A549 (cell line): ENCODE measurements at regions not wholly inside any gene's neighbourhood (a gene's known extent, or its start where the extent isn't known, plus 50 kb on each side); places are given as distances from the start of the nearest gene placed in this dataset.

Source experiments
- ATAC-seq, 2 experiments: fragments of 200-7000 bp in 1 of 2; fragments of >200 bp in 1 of 2; cut with Nextera tagmentation in 1 of 2; cut with Tn5 transposase in 1 of 2; 3 replicates each; pipeline versions ENCODE4 v1.8.0 to v1.9.1; 2018 to 2020; ENCODE audit warnings: mild to moderate bottlenecking in 1 of 2, moderate library complexity in 1 of 2
- CTCF ChIA-PET: fragments of 300-600 bp; sonication (Branson Sonifier 250); formaldehyde crosslinking; extraction: SDS; loops from one replicate; lab custom pipeline; 2021; ENCODE audit warnings: antibody characterized with exemption, inconsistent platforms; lab: Yijun Ruan, JAX
- POLR2A ChIA-PET: fragments of 350-600 bp; formaldehyde crosslinking; extraction: SDS; loops from one replicate; lab custom pipeline; 2021; ENCODE audit warnings: antibody characterized with exemption, inconsistent platforms; lab: Yijun Ruan, JAX
- DNase-seq, 2 experiments: peaks; one replicate each; pipeline versions ENCODE4 v3.0.0 to v3.0.0-alpha.2; 2011 to 2016; ENCODE audit warnings: low read depth in 1 of 2, low spot score in 1 of 2
- FAIRE-seq: peaks from 2 replicates; lab custom pipeline; 2011; peaks lifted over from hg19 to GRCh38; lab: Jason Lieb, UNC
- H3K27ac ChIP-seq, 2 experiments: fragments of >200 bp; sonication (Bioruptor Twin); formaldehyde crosslinking; 3 replicates each; pipeline ENCODE4 v1.5.1; 2016 to 2017
- H3K4me1 ChIP-seq: fragments of >200 bp; sonication (Bioruptor Twin); formaldehyde crosslinking; 3 replicates; pipeline ENCODE4 v1.6.1; 2016
- H3K4me2 ChIP-seq: fragments of >200 bp; sonication (Bioruptor Twin); formaldehyde crosslinking; 3 replicates; pipeline ENCODE4 v1.6.1; 2016
- H3K4me3 ChIP-seq: fragments of >200 bp; sonication (Bioruptor Twin); formaldehyde crosslinking; 3 replicates; pipeline ENCODE4 v1.5.1; 2016
- H3K9me3 ChIP-seq: fragments of >200 bp; sonication (Bioruptor Twin); formaldehyde crosslinking; 3 replicates; pipeline ENCODE4 v1.6.1; 2016
- BCL3 ChIP-seq: fragments of >200 bp; sonication (Bioruptor Twin); formaldehyde crosslinking; IDR thresholded peaks from 3 replicates; pipeline ENCODE4 v1.6.1; 2016
- BHLHE40 ChIP-seq: IDR thresholded peaks from 2 replicates; pipeline ENCODE4 v1.6.1; 2012; ENCODE audit warnings: low read depth, low read length, inconsistent platforms
- CBX8 ChIP-seq: fragments of 200-600 bp; sonication (generic); IDR thresholded peaks from 2 replicates; pipeline ENCODE4 v1.6.1; 2016
- CEBPB ChIP-seq, 2 experiments: fragments of >200 bp in 1 of 2; sonication (Bioruptor Twin) in 1 of 2; formaldehyde crosslinking in 1 of 2; IDR thresholded peaks; 2 replicates each; pipeline ENCODE4 v1.6.1; 2012 to 2016
- CHD2 ChIP-seq: fragments of 150-350 bp; IDR thresholded peaks from 2 replicates; pipeline ENCODE4 v1.6.1; 2014; ENCODE audit warnings: low read length; ENCODE audit not compliant: partially characterized antibody
- EHF ChIP-seq: fragments of 250-450 bp; sonication (Bioruptor Pico); IDR thresholded peaks from 2 replicates; pipeline ENCODE4 v1.5.0; 2020; ENCODE audit warnings: mild to moderate bottlenecking
- ELK1 ChIP-seq: fragments of 150-350 bp; IDR thresholded peaks from 2 replicates; pipeline ENCODE4 v1.6.1; 2014; ENCODE audit warnings: low read depth, mild to moderate bottlenecking, low read length
- ESRRA ChIP-seq: fragments of 150-350 bp; IDR thresholded peaks from 2 replicates; pipeline ENCODE4 v1.6.1; 2014; ENCODE audit warnings: mild to moderate bottlenecking, low read length, borderline replicate concordance
- FOSL2 ChIP-seq, 2 experiments: fragments of 450-650 bp in 1 of 2; fragments of >200 bp in 1 of 2; sonication (Bioruptor Twin) in 1 of 2; formaldehyde crosslinking; IDR thresholded peaks; 2 replicates each; pipeline versions ENCODE4 v1.5.0 to v1.6.1; 2016 to 2020; ENCODE audit warnings: mild to moderate bottlenecking in 1 of 2, moderate library complexity in 1 of 2
- HDAC2 ChIP-seq: fragments of 200-600 bp; sonication (generic); IDR thresholded peaks from 2 replicates; pipeline ENCODE4 v1.6.1; 2016
- HEYL ChIP-seq: fragments of 250-450 bp; sonication (Bioruptor Pico); IDR thresholded peaks from 2 replicates; pipeline ENCODE4 v1.8.0; 2021; ENCODE audit warnings: mild to moderate bottlenecking, moderate library complexity
- HOXB13 ChIP-seq: fragments of 250-450 bp; sonication (Bioruptor Pico); IDR thresholded peaks from 2 replicates; pipeline ENCODE4 v1.5.0; 2020; ENCODE audit warnings: low read depth, mild to moderate bottlenecking, moderate library complexity
- JUN ChIP-seq, 2 experiments: fragments of >200 bp; sonication (Bioruptor Twin); formaldehyde crosslinking; IDR thresholded peaks; 2 replicates in 1 of 2; 3 replicates in 1 of 2; pipeline ENCODE4 v1.6.1; 2016 to 2017
- JUNB ChIP-seq: fragments of >200 bp; sonication (Bioruptor Twin); formaldehyde crosslinking; IDR thresholded peaks from 2 replicates; pipeline ENCODE4 v1.6.1; 2016
- KDM1A ChIP-seq: fragments of 200-600 bp; sonication (generic); IDR thresholded peaks from 2 replicates; pipeline ENCODE4 v1.6.1; 2016; ENCODE audit warnings: low read depth, mild to moderate bottlenecking
- MAFK ChIP-seq: fragments of 450-650 bp; IDR thresholded peaks from 2 replicates; pipeline ENCODE4 v1.6.1; 2014; ENCODE audit not compliant: partially characterized antibody
- MAX ChIP-seq: IDR thresholded peaks from 2 replicates; pipeline ENCODE4 v1.6.1; 2012
- MAZ ChIP-seq: fragments of 150-350 bp; IDR thresholded peaks from 2 replicates; pipeline ENCODE4 v1.6.1; 2014; ENCODE audit warnings: antibody characterized with exemption, low read depth, low read length, borderline replicate concordance
- NFE2L2 ChIP-seq: fragments of 150-350 bp; conservative IDR thresholded peaks from 2 replicates; pipeline ENCODE4 v1.6.1; 2014; ENCODE audit warnings: low read length
- NR3C1 ChIP-seq: fragments of >200 bp; sonication (Bioruptor Twin); formaldehyde crosslinking; IDR thresholded peaks from 3 replicates; pipeline ENCODE4 v1.6.1; 2017
- PHF8 ChIP-seq: fragments of 200-600 bp; sonication (generic); IDR thresholded peaks from 2 replicates; pipeline ENCODE4 v1.6.1; 2016; ENCODE audit warnings: low read depth, mild to moderate bottlenecking, antibody characterized with exemption, moderate library complexity, borderline replicate concordance
- RCOR1 ChIP-seq: fragments of 150-350 bp; IDR thresholded peaks from 2 replicates; pipeline ENCODE4 v1.6.1; 2014; ENCODE audit warnings: antibody characterized with exemption, low read length, low read depth
- RNF2 ChIP-seq: fragments of 200-600 bp; sonication (generic); IDR thresholded peaks from 2 replicates; pipeline ENCODE4 v1.6.1; 2016; ENCODE audit warnings: low read depth, mild to moderate bottlenecking, antibody characterized with exemption, moderate library complexity, borderline replicate concordance
- TP53 ChIP-seq: fragments of 250-450 bp; sonication (Bioruptor Pico); IDR thresholded peaks from 2 replicates; pipeline ENCODE4 v1.5.0; 2021; ENCODE audit warnings: mild to moderate bottlenecking, moderate library complexity
- ZFP36 ChIP-seq: fragments of 450-650 bp; IDR thresholded peaks from 2 replicates; pipeline ENCODE4 v1.6.1; 2014; ENCODE audit warnings: borderline replicate concordance; ENCODE audit not compliant: partially characterized antibody
- WGBS: methylation state at CpG from one replicate; pipeline ENCODE4 v1.1.6; 2017; ENCODE audit errors: missing lambda C conversion rate; 5-methylcytosine and 5-hydroxymethylcytosine counted together
- TF ChIP-seq, protein P1 (sequence below): fragments of 450-650 bp; IDR thresholded peaks from 2 replicates; pipeline ENCODE4 v1.6.1; 2014; ENCODE audit warnings: antibody characterized with exemption

- TF ChIP-seq TP53 (CRISPR knock-in tag) (no peak), MAX (no peak), HOXB13 (CRISPR knock-in tag) (no peak), CBX8 (no peak)
Observed at GRCh38 chr5:167918184-167918812, 373.1 kb upstream of the WWC1 start.

DNA sequence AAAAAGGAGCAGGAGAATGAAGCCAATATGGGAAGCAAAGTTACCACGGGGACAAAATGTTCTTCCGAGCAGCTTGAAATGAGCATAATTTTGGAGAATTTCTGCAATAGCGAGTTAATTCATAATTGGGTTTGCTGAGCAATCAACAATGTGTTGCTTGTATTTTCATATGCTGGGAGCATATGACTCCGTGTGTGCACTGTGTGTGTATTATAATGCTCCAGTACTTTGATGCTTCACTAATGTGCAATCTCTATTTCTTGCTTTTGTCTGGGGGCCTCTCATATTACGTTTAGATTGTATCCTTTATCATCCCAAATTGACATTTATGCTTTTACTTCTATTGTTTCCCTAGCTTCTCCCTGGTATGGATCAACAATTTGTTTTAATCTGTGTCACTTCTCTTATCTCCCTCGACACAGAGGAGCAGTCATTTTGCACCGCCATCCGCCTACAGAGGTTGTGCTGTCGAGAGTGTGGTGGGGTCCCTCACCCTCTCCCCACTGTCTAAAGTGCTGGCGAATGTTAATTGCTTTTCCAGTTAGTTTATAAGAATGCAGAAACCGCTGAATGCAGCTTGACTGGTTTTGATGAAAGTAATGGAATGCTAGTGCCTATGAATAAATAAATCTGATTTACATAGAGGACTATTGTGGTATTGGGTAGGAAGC lies 372.5 kb upstream of the WWC1 start:
- FAIRE-seq = no peak
- ChIA-PET POLR2A (no interaction called here), CTCF (interaction anchor here (0.6 kb wide), 1 partner anchor 129 kb away, joined by 4 read pairs; no protein-coding TSS in a partner anchor)
- H3K27ac ChIP-seq = no peak overlapping the region
- H3K4me1 ChIP-seq = no peaks in the 10 kb centered on the region
- no peak for TF ChIP-seq MAFK
- no peak for TF ChIP-seq RCOR1
- TF ChIP-seq HEYL (CRISPR knock-in tag) = no peak
- TF ChIP-seq, protein P1, sequence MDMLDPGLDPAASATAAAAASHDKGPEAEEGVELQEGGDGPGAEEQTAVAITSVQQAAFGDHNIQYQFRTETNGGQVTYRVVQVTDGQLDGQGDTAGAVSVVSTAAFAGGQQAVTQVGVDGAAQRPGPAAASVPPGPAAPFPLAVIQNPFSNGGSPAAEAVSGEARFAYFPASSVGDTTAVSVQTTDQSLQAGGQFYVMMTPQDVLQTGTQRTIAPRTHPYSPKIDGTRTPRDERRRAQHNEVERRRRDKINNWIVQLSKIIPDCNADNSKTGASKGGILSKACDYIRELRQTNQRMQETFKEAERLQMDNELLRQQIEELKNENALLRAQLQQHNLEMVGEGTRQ = no peak
- TF ChIP-seq MAZ = no peak
- no peak for TF ChIP-seq NFE2L2
- no peak for TF ChIP-seq MAX
- no peak for TF ChIP-seq CHD2
- TF ChIP-seq CBX8 = no peak
- TF ChIP-seq BHLHE40 = no peak
- TF ChIP-seq FOSL2 (IDR thresholded peaks at IDR 0.05) = no peak
- no peak for TF ChIP-seq FOSL2 (CRISPR knock-in tag; IDR thresholded peaks at IDR 0.05)
- no peak for TF ChIP-seq HDAC2
- no peak for ATAC-seq
- no peak overlapping the region for H3K4me2 ChIP-seq
- H3K9me3 ChIP-seq = no peaks in the 10 kb centered on the region; the same call in 2 of the 3 replicates
- WGBS = 26% methylated on average over 11 of the region's 11 CpGs
- DNase-seq = no peak
- no peak overlapping the region for H3K4me3 ChIP-seq

More at GRCh38 chr5:167918184-167918812, 373.1 kb upstream of the WWC1 start:
- no peak for ATAC-seq
- Histone ChIP-seq H3K4me2 (no peak overlapping the region), H3K4me3 (no peak overlapping the region), H3K27ac (no peak overlapping the region), H3K4me1 (no peaks in the 10 kb centered on the region), H3K9me3 (no peaks in the 10 kb centered on the region; the same call in 2 of the 3 replicates)
- POLR2A ChIA-PET = no interaction called here
- FAIRE-seq = no peak
- WGBS = 19% methylated on average over 11 of the region's 11 CpGs
- DNase-seq = no peak
- CTCF ChIA-PET = interaction anchor here (0.6 kb wide), 1 partner anchor 130 kb away, joined by 4 read pairs; no protein-coding TSS in a partner anchor

- H3K4me1 ChIP-seq = no peaks in the 10 kb centered on the region
- CTCF ChIA-PET = no interaction called here
- H3K27ac ChIP-seq = no peak overlapping the region
- no peak overlapping the region for H3K4me2 ChIP-seq
- ATAC-seq (no peak), FAIRE-seq (no peak), DNase-seq (no peak)
- TF ChIP-seq RNF2 (no peak), MAFK (no peak)
- WGBS = 11% methylated on average over 2 of the region's 2 CpGs
- POLR2A ChIA-PET = no interaction called here
- H3K4me3 ChIP-seq = no peak overlapping the region
- H3K9me3 ChIP-seq = no peaks in the 10 kb centered on the region
Observed at GRCh38 chr5:167920589-167920988, 370.9 kb upstream of the WWC1 start.

DNA sequence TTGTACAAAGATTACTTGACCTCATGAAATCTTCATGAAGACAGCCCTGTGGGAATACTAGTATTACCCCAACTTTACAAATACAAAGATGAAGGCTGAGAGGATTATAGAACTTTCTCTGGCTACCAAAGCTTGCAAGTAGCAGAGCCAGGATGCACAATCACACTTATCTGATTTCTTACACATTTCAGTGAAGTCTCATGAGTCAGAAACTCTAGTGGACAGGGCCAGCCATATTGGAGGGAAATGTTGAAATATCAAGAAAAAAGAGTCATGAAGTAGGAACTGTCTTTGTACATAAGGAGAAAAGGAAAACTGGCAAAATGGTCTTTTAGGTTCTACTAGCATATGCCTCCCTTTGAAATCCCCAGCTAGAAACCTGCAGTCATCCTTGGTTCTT lies 369.6 kb upstream of the WWC1 start:
- Histone ChIP-seq H3K4me2 (no peak overlapping the region), H3K9me3 (no peaks in the 10 kb centered on the region), H3K27ac (no peak overlapping the region), H3K4me3 (no peak overlapping the region), H3K4me1 (no peaks in the 10 kb centered on the region)
- POLR2A ChIA-PET = no interaction called here
- no peak for ATAC-seq
- CTCF ChIA-PET = no interaction called here
- FAIRE-seq = no peak
- DNase-seq = no peak
- TF ChIP-seq NR3C1 (no peak), MAZ (no peak), TP53 (CRISPR knock-in tag) (no peak), MAX (no peak), CEBPB (IDR thresholded peaks at IDR 0.05) (no peak), CBX8 (no peak), ESRRA (no peak), RNF2 (no peak), ZFP36 (no peak), HEYL (CRISPR knock-in tag) (no peak), ELK1 (no peak), BCL3 (no peak), EHF (no peak), PHF8 (no peak), JUN (IDR thresholded peaks at IDR 0.05) (no peak), JUNB (no peak), KDM1A (no peak)
